IMR-90 (cell line): ENCODE measurements at regions not wholly inside any gene's neighbourhood (a gene's known extent, or its start where the extent isn't known, plus 50 kb on each side); places are given as distances from the start of the nearest gene placed in this dataset.

ENCODE experiments used
- CEBPB ChIP-seq: IDR thresholded peaks from 2 replicates; pipeline ENCODE4 v1.6.1; 2012; ENCODE audit warnings: low read depth, low read length, improper control_type of control experiment
- CHD1 ChIP-seq: IDR thresholded peaks from 2 replicates; pipeline ENCODE4 v1.6.1; 2012; ENCODE audit warnings: low read depth, low read length, improper control_type of control experiment
- CTCF ChIP-seq: conservative IDR thresholded peaks from 2 replicates; pipeline ENCODE4 v1.5.1; 2012; ENCODE audit warnings: mild to moderate bottlenecking, low read depth, low read length, improper control_type of control experiment
- ELK1 ChIP-seq: fragments of 150-350 bp; IDR thresholded peaks from 2 replicates; pipeline ENCODE4 v1.6.1; 2016; ENCODE audit warnings: low read depth, mild to moderate bottlenecking, low read length, moderate library complexity, borderline replicate concordance
- MAFK ChIP-seq: IDR thresholded peaks from 2 replicates; pipeline ENCODE4 v1.6.1; 2012; ENCODE audit warnings: low read depth, low read length, improper control_type of control experiment
- MAZ ChIP-seq: IDR thresholded peaks from 2 replicates; pipeline ENCODE4 v1.6.1; 2012; ENCODE audit warnings: low read depth, mild to moderate bottlenecking, low read length, improper control_type of control experiment, moderate library complexity, borderline replicate concordance
- MXI1 ChIP-seq: IDR thresholded peaks from 2 replicates; pipeline ENCODE4 v1.6.1; 2012; ENCODE audit warnings: low read depth, mild to moderate bottlenecking, low read length, moderate library complexity, borderline replicate concordance
- POLR2A ChIP-seq: IDR thresholded peaks from 2 replicates; pipeline ENCODE4 v1.6.1; 2012; ENCODE audit warnings: mild to moderate bottlenecking, low read depth, low read length
- RCOR1 ChIP-seq: IDR thresholded peaks from 2 replicates; pipeline ENCODE4 v1.6.1; 2012; ENCODE audit warnings: mild to moderate bottlenecking, low read length, improper control_type of control experiment; ENCODE audit not compliant: insufficient replicate concordance
- SMC3 ChIP-seq: fragments of 150-350 bp; IDR thresholded peaks from 2 replicates; pipeline ENCODE4 v1.6.1; 2016; ENCODE audit warnings: low read depth, mild to moderate bottlenecking, antibody characterized with exemption, low read length, moderate library complexity

- TF ChIP-seq CTCF (no peak), POLR2A (no peak), CEBPB (no peak), MXI1 (no peak), CHD1 (no peak), ELK1 (no peak), MAZ (no peak), RCOR1 (no peak), MAFK (no peak), SMC3 (no peak)
Observed at GRCh38 chr2:118356051-118356450, 267.8 kb downstream of the INSIG2 start.
